ENCODE measurements at regions not wholly inside any gene's neighbourhood (a gene's known extent, or its start where the extent isn't known, plus 50 kb on each side); places are given as distances from the start of the nearest gene placed in this dataset.

DNA sequence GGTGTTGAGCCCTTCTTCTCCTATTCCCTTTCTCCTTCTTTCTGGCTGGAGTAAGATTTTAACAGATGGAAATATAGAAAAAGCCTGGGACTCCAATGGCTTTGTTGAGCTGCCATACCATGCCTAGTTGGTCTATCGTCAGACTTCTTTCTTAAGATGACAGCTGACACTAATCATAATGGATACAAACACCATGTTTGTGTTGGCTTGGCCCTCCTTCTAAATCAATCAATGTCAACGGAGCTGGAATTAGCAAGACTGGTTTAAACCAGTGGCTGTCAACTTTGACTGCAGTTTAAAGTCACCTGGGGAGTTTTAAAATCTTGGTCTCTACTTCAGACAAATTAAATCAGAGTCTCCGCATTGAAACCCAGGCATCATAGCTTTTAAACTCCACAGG is 264.5 kb upstream of the PRR16 start:
- DNase-seq (ENCODE audit: extremely low read depth, low read depth): no peak

DNA sequence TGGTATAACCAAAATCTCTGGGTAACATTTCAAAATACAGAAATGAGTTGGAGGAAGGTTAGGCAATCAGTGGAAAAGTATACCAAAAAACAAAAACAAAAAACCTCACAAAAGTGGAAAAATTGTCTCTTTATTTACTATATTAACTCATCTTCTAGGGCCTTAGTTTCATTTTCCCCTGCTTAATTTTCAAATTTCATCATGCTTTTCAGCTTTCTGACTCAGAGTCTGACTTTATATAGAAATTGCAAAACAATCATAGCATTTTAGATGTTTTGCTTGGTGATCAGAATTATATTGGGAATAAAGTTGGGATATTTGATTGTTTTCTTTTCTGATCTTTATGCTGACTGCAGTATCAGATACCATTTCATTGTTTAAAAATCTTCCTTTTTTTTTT is 257.0 kb upstream of the PRR16 start:
- no peak for DNase-seq (ENCODE audit: extremely low read depth, low read depth)

DNA sequence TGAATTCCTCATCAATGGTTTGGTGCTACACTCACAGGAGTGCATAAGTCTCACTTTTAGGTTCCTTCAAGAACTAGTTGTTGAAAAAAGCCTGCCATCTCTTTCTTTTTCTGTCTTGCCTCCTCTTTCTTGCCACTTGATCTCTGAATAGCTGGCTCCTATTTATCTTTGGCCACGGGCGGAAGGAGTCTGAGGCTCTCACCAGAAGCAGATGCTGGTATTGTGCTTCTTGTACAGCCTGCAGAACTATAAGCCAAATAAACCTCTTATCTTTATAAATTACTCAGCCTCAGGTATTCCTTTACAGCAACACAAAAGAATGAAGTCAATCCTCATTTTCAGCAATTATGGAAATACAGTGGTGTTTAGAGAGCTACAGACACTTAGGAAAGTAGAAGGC is 247.1 kb upstream of the PRR16 start:
- no peak for DNase-seq (ENCODE audit: extremely low read depth, low read depth)

DNA sequence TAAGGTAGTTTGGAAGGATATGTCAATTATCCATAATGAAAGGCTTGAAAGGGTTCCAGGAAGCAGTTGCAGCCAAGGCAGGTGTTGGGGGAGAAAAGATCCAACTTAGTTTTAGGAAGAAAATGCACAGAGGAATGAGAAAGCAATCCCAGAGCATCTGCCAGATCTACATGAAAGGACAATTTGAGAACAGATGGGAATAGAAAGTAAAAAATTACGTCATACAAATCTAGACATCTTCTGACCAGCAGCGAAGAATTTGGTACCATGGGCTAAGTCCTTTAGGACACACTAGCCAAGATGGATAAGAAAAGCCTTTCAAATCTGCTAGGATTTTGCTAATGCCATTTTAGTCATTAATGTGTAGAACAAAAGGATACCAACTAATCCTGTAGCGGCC is 244.1 kb upstream of the PRR16 start:
- DNase-seq (ENCODE audit: extremely low read depth, low read depth): no peak

DNA sequence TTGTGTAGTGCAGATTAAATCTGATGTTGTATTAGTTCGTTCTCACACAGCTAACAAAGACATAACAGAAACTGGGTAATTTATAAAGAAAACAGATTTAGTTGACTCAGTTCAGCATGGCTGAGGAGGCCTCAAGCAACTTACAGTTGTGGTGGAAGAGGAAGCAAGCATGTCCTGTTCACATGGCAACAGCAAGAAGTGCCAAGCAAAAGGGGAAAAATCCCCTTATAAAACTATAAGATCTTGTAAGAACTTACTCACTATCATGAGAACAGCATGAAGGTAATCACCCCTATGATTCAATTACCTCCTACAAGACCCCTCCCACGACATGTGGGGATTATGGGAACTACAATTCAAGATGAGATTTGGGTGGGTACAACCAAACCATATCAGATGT is 238.6 kb upstream of the PRR16 start:
- DNase-seq (ENCODE audit: extremely low read depth, low read depth): no peak

DNA sequence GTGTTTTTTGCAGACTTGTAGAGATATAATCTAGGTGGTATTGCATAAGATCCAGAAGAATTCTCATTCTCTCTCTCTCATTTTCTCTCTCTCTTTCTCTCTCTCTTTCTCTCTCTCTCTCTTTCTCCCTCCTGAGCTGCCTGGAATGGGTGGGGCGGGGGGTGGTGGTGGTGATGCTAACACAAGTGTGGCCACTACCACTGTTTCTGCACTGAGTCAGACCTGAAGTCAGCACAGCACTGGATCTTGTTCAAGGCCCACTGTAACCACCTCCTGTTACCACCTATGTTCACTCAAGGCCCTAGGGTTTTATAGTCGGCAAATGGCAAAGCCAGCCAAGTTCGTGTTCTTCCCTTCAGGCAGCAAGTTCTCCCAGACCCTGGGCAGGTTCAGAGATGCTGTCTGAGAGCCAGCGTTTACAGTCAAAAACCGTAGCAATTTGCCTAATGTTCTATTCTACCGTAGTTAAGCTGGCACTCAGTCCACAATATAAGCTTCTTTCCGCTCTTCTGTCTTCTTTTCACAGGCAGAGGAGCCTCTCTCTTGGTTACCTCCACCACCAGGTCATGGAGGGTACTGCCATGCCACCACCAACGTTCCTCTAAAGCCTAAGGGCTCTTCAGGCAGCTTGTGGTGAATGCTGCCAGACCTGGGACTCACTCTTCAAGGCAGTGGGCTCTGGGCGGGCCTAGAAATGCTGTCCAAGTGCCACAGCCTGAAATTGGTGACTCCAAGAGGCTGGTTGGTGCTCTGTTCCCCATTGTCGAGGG is 235.7 kb upstream of the PRR16 start:
- DNase-seq (ENCODE audit: extremely low read depth, low read depth): no peak

DNA sequence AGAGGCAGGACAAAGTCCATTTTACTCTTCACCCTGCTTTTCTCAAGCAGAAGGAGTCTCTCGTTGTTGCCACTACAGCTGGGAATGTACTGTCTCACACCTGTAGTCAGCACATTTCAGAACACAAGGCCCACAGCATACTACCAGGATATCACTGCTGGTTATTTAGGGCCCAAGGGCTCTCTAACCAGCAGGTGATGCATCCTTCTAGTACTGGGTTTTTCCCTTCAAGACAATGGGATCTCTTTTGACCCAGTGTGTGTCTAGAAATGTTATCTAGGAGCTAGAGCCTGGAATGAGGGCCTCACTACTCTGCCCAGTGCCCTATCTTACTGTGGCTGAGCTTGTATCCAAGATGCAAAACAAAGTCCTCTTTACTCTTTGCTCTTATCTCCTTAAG is 235.1 kb upstream of the PRR16 start:
- DNase-seq (ENCODE audit: extremely low read depth, low read depth): no peak

DNA sequence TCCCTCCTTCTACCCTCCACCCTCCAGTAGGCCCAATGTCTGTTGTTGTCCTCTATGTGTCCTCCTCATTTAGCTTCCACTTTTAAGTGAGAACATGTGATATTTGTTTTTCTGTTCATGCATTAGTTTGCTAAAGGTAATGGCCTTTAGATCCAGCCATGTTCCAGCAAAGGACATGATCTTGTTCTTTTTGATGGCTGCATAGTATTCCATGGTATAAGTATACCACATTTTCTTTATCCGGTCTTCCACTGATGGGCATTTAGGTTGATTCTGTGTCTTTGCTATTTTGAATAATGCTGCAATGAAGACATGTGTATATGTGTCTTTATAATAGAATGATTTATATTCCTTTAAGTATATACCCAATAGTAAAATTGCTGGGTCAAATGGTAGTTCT is 232.5 kb upstream of the PRR16 start:
- DNase-seq (ENCODE audit: extremely low read depth, low read depth): no peak

DNA sequence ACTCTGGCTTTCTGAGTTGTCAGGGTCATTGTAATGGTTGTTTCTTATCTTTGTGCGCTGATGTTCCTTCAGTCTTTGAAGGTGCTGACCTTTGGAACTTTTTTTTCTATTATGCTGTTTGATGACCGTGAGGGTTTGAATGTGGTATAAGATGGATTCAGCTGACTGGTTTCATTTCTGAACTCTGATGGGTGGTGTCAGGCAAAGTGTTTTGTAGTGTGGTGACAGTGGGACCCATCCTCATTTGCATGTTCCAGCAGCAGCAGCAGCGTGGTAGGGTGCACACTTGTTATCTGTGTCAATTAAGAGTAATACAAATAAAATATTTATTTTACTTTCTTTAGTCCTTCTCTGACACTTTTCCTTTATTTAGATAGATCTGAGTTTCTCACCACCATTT is 227.7 kb upstream of the PRR16 start:
- no peak for DNase-seq (ENCODE audit: extremely low read depth, low read depth)

DNA sequence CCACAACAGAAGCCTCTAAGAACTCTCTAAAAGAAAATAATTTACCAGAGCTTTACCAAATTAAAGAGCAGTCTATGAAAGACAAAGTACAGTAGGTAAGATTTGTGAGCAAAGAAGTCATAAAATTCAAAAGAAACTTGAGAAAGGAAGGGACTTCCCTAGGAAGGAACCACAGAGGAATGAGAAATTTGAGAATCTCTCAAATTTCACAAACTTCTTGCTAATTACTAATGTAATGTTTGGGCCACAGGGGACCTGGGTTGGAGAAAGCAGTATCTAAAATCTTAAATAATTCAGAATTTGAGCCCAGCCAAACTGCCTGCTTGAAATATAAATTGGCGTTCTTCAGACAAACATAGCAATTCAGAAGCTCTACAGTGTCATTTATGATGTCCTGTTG is 225.0 kb upstream of the PRR16 start:
- no peak for DNase-seq (ENCODE audit: extremely low read depth, low read depth)

DNA sequence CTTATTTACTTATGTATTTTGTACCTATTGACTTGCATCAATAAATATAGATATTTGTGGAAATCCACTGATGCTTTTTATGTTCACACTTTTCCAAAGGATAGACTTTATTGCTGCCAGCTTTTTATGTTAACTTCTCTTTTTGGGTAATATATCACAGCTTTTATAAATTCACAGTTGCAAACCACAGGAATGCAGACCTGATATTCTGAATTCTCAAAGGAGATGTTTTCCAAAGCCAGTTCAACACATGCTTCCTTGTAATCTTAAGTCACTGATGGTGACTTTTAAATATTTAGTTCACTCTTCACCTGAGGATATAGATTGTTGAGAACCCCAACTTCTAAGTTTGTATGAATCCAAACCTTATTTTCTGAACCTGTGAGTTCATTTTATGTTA is 223.4 kb upstream of the PRR16 start:
- no peak for DNase-seq (ENCODE audit: extremely low read depth, low read depth)

DNA sequence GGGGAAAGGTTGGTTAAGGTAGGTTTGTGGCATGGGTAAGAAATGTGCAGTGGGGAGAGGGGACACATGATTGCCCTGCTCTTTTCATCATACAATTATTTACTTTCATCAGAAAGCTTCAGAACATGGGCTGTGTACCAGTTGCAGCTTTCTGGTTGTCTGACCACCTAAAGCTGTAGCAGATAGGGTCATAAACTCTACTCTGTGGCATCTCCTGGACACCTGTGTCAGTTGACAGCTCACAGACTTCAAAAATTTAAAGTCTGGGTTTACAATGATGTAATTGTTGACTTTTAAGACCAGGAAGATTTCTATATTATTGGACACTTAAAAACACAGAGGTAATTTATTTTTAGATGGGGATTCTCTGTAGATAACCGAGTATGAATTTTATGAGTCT is 222.7 kb upstream of the PRR16 start:
- no peak for DNase-seq (ENCODE audit: extremely low read depth, low read depth)

DNA sequence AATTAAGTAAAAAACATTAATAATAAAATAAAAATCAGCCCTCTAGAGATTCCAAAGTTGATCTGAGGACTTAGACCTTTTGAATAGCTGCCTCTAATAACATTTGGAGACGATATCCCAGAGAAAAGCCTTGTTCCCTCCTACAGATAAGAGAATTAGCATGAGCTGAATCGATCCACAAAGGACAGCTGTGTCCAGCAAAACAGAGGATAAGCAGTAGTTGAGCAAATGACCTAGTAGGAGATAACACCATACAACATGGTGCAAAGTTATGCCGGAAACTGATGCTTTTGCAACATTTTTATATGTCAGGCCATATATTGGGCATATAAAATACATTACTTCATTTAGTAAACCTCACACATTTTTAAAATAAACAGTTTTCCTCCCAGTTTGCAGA is 212.2 kb upstream of the PRR16 start:
- no peak for DNase-seq (ENCODE audit: extremely low read depth, low read depth)

DNA sequence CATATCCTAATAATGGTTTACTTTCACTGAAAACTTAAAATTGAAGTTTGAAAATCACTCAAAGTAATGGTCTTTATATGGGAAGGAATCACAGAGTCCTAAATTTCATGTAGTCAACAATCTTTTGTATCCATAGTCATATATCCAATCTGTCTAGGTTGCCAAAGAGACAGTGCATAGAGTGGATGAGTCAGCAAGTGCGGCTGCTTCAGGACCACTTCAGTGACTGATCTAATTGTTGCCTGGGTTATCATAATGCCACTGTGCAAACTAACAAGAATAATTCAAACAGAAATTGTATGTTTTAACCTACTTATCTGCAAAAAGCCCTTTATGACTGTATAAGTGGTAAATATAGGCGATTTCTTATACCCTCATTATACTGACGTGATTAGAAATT is 211.3 kb upstream of the PRR16 start:
- DNase-seq (ENCODE audit: extremely low read depth, low read depth): peak; percentile 14

DNA sequence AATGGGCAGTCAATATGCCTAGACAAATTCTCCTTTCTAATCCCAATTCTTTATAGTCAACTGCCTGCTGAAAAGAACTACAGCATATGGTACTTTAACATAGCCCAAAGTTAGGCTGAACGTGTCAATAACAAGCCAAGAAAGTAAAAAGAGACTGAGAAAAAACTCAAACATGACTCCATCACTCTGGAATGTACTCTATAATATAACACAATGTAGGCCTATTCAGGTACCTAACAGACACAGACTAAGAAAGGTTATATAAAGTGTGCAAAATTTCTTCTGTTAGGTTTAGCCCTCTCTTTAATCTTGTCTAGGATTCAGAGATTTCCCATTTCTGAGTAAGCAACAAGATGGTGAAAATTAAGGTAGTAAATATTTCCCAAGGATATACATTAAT is 209.7 kb upstream of the PRR16 start:
- DNase-seq (ENCODE audit: extremely low read depth, low read depth): no peak

DNA sequence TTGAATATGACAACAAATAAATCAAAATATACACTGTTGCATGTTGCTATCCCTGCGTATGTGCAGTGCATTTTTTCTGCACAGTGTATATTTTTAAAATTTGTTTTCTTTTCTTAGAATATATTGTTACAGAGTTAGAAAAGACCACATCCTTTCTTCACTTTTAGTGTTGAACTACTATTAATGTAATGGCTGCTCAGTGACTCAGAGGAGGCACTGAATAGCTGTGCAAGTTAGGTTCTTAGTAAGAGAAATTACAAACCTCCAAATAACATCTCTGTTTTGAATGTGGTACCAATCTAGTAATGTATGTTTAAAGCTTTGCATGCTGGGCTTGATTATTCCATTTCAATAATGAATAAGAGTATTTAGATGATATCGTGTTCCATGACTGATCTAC is 208.9 kb upstream of the PRR16 start:
- no peak for DNase-seq (ENCODE audit: extremely low read depth, low read depth)

DNA sequence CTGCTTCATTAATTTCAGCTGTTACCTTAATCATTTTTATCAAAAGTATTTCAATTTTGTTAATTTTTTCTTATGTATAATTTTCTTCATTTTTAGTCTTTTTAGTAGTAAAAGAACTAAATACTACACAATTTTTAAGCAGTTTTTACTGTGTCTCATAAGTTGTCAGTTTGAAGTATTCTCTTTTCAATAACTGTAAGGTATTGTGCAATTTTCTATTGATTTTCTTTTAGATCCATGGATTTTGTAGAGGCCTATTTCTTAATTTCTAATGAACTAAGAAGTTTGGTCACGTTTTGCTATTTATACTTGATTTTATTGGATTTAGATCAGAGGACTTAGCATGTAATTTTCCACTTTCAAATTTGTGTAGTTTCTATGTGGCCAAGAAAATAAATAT is 207.7 kb upstream of the PRR16 start:
- no peak for DNase-seq (ENCODE audit: extremely low read depth, low read depth)

DNA sequence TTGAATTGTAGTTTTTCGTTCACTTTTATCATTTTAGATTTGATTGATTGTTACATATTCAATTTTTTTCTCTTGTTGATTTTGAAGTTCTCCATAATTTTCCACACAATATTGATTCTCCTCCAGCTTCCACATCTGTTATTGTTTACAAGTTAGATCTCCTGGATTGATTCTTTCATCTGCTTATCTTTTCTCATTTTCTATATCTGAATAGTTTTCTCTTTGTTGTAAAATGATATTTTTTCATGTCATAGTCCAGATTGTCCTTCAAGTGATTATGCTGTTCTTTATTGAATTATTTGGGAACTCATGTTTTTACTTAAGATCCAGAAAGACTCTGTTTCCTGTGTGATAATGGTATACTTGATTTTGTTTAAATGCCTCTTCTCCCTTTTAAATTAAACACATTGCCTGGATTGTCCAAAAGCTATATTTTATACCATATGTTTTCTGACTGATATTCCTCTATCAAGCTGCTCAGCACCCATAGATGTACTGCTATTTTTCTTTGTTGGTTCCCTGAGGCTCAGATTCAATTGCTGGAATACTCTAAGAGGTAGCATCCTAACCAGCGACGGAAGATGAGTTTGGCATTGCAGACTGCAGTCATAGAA is 206.6 kb upstream of the PRR16 start:
- DNase-seq (ENCODE audit: extremely low read depth, low read depth): no peak

DNA sequence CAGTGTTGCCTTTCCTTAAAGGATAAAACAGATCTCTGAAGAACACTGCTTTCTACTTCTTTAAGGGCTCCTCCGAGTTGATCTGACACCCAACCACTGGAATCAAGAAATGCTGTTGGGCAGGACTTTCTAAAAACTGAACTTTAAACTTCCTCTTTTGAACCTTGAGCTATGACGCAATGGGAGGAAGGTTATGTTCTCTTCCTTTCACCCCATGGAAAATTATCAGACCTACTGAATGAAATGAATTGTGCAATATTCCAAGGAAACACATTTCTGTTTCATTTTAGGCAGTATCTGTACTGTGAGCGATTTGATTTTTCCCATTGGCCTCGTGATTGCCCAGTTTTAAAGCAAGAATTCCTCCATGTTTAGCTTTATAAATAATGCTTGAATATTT is 206.0 kb upstream of the PRR16 start:
- no peak for DNase-seq (ENCODE audit: extremely low read depth, low read depth)

DNA sequence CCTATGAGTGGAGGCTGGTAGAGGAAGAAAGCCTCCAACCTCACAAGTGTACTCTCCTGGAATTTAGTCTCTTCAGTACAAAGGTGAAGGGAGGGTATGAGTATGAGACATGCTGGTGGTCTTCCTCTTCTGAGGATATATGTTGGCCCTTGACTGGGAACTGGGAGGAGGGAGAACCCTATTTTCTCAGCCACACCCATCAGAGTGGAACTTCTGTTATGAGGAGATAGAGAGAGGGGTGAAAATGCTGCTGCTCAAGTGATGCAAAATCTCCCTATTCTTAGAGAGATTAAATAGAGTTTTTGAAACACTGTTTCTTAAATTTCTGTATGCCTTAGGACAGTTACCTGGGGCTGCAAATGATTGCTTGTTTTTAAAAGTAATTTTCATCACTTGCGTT is 203.4 kb upstream of the PRR16 start:
- no peak for DNase-seq (ENCODE audit: extremely low read depth, low read depth)

DNA sequence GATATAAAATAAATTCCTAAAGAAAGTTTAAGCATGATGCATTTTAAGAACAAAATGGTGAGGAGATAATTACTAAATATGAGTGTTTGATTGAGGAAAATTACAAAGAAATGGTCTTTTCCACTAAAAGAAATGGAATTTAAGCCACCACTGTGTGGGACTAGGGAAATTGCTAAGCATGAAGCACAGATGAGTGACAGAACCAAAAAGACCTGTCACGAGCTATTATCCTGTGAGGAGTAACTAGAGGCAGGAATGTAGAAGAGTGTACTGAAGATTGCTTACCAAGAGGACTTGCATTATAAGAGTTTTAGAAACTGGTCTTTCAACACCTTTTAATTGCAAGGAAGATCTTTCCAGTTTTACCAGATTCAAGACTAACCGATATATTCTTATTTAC is 193.6 kb upstream of the PRR16 start:
- DNase-seq (ENCODE audit: extremely low read depth, low read depth): no peak

DNA sequence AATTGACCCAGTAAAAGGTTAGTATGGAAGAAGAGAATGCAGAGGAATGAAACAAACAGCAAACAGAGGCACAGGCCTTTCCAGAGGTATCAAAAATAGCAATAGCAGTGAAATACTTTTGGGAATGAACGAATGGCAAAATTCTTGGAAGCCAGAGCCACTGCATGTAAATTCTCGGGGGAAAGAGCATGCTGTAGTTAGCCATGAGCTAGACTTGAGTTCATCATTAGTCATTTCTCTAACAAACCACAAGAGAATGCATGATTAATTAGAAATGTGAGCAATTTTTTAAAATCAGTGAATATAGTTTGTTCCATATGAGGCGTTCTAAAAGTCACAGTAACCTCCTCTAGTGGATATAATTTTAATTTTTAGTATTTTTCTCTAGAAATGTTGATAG is 170.3 kb upstream of the PRR16 start:
- DNase-seq (ENCODE audit: extremely low read depth, low read depth): no peak

DNA sequence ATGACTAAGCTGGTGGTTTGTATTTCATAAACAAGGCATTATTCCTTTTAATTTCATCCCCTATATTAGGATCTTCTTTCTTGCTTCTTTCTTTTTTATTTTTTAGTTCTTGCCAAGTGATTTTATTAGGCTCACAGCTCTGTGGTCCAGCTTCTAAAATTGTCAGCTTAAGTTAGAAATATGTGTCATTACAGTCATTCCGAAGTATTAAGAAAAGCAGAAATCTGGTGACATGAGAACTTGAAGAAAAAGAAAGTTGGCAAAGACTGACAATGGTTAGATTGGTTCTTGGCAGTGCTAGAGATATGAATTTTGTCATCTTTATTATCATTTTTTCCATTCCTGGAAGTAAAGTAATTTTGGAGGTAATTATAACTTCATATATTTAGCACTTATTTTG is 166.5 kb upstream of the PRR16 start:
- DNase-seq (ENCODE audit: extremely low read depth, low read depth): no peak

All from NCI-H460 (cell line).